ENCODE measurements at regions not wholly inside any gene's neighbourhood (a gene's known extent, or its start where the extent isn't known, plus 50 kb on each side); places are given as distances from the start of the nearest gene placed in this dataset.

DNA sequence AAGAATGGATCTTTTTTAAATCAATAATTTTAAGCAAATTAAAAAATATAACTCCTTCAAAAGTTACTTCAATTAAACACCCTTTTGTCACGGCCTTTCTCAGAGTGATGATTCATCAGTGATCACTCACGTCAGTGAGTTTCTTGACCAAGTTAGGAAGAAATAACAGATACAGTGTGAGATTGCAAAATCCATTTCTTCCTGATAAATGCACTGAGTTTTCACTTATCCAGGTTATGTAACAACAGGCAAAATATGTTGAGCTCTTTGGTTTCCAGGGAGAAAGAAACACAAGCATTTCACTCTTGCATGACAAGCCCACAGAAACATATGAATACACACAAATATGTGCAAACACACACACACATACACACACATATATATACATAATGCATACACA, 195.9 kb upstream of the CYRIA start:
- TF ChIP-seq, protein P1, sequence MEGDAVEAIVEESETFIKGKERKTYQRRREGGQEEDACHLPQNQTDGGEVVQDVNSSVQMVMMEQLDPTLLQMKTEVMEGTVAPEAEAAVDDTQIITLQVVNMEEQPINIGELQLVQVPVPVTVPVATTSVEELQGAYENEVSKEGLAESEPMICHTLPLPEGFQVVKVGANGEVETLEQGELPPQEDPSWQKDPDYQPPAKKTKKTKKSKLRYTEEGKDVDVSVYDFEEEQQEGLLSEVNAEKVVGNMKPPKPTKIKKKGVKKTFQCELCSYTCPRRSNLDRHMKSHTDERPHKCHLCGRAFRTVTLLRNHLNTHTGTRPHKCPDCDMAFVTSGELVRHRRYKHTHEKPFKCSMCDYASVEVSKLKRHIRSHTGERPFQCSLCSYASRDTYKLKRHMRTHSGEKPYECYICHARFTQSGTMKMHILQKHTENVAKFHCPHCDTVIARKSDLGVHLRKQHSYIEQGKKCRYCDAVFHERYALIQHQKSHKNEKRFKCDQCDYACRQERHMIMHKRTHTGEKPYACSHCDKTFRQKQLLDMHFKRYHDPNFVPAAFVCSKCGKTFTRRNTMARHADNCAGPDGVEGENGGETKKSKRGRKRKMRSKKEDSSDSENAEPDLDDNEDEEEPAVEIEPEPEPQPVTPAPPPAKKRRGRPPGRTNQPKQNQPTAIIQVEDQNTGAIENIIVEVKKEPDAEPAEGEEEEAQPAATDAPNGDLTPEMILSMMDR (IDR thresholded peaks at IDR 0.05): no peak
- TF ChIP-seq POLR2A (IDR thresholded peaks at IDR 0.05) (no peak), EP300 (IDR thresholded peaks at IDR 0.05) (no peak), POLR2AphosphoS5 (IDR thresholded peaks at IDR 0.05) (no peak)

Measured in sigmoid colon (tissue), 4 donors.